Tibial nerve (tissue), 3 donors: ENCODE measurements at regions not wholly inside any gene's neighbourhood (a gene's known extent, or its start where the extent isn't known, plus 50 kb on each side); places are given as distances from the start of the nearest gene placed in this dataset.

Source experiments
- POLR2A ChIP-seq, 2 donors: fragments of 450-650 bp; IDR thresholded peaks; one replicate each; pipeline ENCODE4 v1.6.1; 2017; ENCODE audit warnings: antibody characterized with exemption in 2 of 2, mild to moderate bottlenecking in 2 of 2, moderate library complexity in 2 of 2
- TF ChIP-seq, protein P1 (sequence below), 5 experiments: fragments of 200-600 bp in 3 of 5; fragments of 450-650 bp in 2 of 5; sonication (generic) in 3 of 5; IDR thresholded peaks; one replicate each; pipeline ENCODE4 v1.5.1; 2016 to 2019; ENCODE audit warnings: antibody characterized with exemption in 5 of 5, mild to moderate bottlenecking in 3 of 5, moderate library complexity in 2 of 5

- no peak for TF ChIP-seq POLR2A (IDR thresholded peaks at IDR 0.05)
- TF ChIP-seq, protein P1, sequence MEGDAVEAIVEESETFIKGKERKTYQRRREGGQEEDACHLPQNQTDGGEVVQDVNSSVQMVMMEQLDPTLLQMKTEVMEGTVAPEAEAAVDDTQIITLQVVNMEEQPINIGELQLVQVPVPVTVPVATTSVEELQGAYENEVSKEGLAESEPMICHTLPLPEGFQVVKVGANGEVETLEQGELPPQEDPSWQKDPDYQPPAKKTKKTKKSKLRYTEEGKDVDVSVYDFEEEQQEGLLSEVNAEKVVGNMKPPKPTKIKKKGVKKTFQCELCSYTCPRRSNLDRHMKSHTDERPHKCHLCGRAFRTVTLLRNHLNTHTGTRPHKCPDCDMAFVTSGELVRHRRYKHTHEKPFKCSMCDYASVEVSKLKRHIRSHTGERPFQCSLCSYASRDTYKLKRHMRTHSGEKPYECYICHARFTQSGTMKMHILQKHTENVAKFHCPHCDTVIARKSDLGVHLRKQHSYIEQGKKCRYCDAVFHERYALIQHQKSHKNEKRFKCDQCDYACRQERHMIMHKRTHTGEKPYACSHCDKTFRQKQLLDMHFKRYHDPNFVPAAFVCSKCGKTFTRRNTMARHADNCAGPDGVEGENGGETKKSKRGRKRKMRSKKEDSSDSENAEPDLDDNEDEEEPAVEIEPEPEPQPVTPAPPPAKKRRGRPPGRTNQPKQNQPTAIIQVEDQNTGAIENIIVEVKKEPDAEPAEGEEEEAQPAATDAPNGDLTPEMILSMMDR (IDR thresholded peaks at IDR 0.05): no peak
Observed at GRCh38 chr14:101365329-101366158, 195.8 kb upstream of the DIO3 start.
